HG03432 (cell line): ENCODE measurements at regions not wholly inside any gene's neighbourhood (a gene's known extent, or its start where the extent isn't known, plus 50 kb on each side); places are given as distances from the start of the nearest gene placed in this dataset.
"Not testable (repeated sequence)": the region's sequence is repeated elsewhere in the genome, so short reads cannot be mapped to it uniquely, and the experiment has no call there.

ENCODE experiments used
- ATAC-seq: cut with Tn5 transposase; IDR thresholded peaks from one replicate; pipeline ENCODE4 v1.9.1; 2021; ENCODE audit warnings: mild to moderate bottlenecking, moderate library complexity; ENCODE audit not compliant: unreplicated experiment

- no peak for ATAC-seq
Measured at GRCh38 chr6:140732155-140732554, 1357.7 kb upstream of the CITED2 start.

- ATAC-seq: no peak
Measured at GRCh38 chr6:140731741-140732140, 1357.3 kb upstream of the CITED2 start.

GRCh38 chr6:140729521-140729920, 1355.1 kb upstream of the CITED2 start:
- ATAC-seq: no peak

GRCh38 chr6:140718021-140718420, 1343.6 kb upstream of the CITED2 start:
- ATAC-seq: no peak

- ATAC-seq: no peak
Measured at GRCh38 chr6:140713495-140713894, 1339.0 kb upstream of the CITED2 start.

GRCh38 chr6:140711019-140711613, 1336.7 kb upstream of the CITED2 start:
- peak; percentile 73 for ATAC-seq

- ATAC-seq: no peak
Measured at GRCh38 chr6:140708441-140708840, 1334.0 kb upstream of the CITED2 start.

GRCh38 chr6:140704008-140704407, 1329.6 kb upstream of the CITED2 start:
- ATAC-seq: not testable (repeated sequence)

GRCh38 chr6:140697585-140697984, 1323.1 kb upstream of the CITED2 start:
- ATAC-seq: no peak

GRCh38 chr6:140684776-140685550, 1310.5 kb upstream of the CITED2 start:
- no peak for ATAC-seq

GRCh38 chr6:140677781-140678528, 1303.5 kb upstream of the CITED2 start:
- no peak for ATAC-seq

GRCh38 chr6:140671926-140672325, 1297.5 kb upstream of the CITED2 start:
- no peak for ATAC-seq

GRCh38 chr6:140670021-140670420, 1295.6 kb upstream of the CITED2 start:
- ATAC-seq: no peak

- no peak for ATAC-seq
Measured at GRCh38 chr6:140669321-140669720, 1294.9 kb upstream of the CITED2 start.

GRCh38 chr6:140663772-140664171, 1289.3 kb upstream of the CITED2 start:
- no peak for ATAC-seq

GRCh38 chr6:140663094-140663493, 1288.6 kb upstream of the CITED2 start:
- no peak for ATAC-seq

- no peak for ATAC-seq
Measured at GRCh38 chr6:140661691-140662090, 1287.2 kb upstream of the CITED2 start.

- no peak for ATAC-seq
Measured at GRCh38 chr6:140660295-140660694, 1285.8 kb upstream of the CITED2 start.

GRCh38 chr6:140653972-140654371, 1279.5 kb upstream of the CITED2 start:
- no peak for ATAC-seq

GRCh38 chr6:140653506-140653905, 1279.1 kb upstream of the CITED2 start:
- no peak for ATAC-seq

- ATAC-seq: not testable (repeated sequence)
Measured at GRCh38 chr6:140649502-140649901, 1275.1 kb upstream of the CITED2 start.

- ATAC-seq: not testable (repeated sequence)
Measured at GRCh38 chr6:140647322-140647721, 1272.9 kb upstream of the CITED2 start.
